ENCODE measurements at regions not wholly inside any gene's neighbourhood (a gene's known extent, or its start where the extent isn't known, plus 50 kb on each side); places are given as distances from the start of the nearest gene placed in this dataset.

DNA sequence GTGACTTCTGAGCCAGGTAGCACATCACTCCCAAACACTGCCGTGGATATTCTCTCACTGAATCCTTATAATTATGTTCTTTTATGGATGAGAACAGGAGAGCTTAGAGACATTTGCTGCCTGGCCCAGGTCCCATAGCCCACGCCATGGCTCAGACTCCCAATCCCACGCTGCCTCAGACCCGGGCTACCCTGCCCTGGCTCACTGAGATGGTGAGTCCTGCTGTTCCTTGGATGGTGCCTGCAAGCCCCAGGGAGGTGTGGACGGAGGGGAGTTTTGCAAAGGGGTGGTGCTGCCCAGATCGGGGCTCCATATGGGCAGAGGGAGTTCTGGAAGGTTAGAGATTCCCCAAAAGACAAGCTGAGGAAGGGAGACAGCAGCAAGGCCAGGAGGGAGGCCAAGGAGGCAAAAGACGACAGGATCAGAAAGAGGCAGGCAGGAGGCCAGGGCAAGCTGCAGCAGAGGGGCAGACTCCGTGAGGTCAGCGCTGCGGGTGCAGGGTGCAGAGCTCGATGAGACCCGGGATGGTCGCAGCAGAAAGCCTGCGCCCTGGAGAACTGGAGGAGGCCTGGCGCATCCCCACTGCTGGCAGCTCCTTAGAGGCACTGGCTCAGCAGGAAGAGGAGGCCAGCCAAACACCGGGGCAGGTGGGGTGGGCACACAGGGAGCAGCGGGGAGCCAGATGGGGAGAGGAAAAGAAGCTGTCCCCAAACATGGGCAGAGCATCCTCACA, 95.7 kb upstream of the ALDH1A3 start:
- no peak for FAIRE-seq
- no peak for TF ChIP-seq POLR2A (IDR thresholded peaks at IDR 0.05; ENCODE audit: low read depth, low read length)
- no peak for DNase-seq (ENCODE audit: insufficient read length, low spot score)

DNA sequence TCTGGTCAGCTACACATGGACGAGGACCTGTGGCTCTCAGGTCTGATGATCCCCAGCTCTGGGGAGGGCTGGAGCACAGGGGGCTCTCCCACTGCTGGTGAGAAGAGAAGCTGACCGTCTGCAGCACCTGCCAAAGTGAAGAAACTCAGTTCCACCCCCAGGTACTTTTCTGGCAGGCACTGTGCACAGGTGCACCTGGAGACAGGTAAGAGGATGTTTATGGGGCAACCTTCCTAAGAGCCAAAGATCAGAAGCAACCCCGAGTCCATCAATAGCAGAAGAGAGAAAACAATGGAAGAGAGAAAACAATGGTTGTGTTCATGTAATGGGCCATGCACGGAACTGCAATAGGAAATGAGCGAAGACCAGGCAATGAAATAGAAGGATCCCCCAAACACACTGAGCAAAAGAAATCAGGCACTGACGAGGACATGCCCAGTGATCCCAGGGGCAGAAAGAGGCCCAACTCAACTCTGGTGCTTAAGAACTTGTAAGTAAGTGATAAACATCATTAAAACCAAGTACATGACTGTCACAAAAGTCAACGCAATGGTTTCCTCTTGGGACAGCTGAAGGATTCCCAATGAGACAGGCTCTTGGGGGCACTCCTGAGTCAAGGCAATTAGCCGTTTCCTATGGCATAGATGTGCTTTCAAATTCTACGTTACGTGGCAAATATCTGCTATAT, 95.0 kb upstream of the ALDH1A3 start:
- FAIRE-seq (no peak), DNase-seq (ENCODE audit: insufficient read length, low spot score) (no peak)
- no peak for TF ChIP-seq POLR2A (IDR thresholded peaks at IDR 0.05; ENCODE audit: low read depth, low read length)

DNA sequence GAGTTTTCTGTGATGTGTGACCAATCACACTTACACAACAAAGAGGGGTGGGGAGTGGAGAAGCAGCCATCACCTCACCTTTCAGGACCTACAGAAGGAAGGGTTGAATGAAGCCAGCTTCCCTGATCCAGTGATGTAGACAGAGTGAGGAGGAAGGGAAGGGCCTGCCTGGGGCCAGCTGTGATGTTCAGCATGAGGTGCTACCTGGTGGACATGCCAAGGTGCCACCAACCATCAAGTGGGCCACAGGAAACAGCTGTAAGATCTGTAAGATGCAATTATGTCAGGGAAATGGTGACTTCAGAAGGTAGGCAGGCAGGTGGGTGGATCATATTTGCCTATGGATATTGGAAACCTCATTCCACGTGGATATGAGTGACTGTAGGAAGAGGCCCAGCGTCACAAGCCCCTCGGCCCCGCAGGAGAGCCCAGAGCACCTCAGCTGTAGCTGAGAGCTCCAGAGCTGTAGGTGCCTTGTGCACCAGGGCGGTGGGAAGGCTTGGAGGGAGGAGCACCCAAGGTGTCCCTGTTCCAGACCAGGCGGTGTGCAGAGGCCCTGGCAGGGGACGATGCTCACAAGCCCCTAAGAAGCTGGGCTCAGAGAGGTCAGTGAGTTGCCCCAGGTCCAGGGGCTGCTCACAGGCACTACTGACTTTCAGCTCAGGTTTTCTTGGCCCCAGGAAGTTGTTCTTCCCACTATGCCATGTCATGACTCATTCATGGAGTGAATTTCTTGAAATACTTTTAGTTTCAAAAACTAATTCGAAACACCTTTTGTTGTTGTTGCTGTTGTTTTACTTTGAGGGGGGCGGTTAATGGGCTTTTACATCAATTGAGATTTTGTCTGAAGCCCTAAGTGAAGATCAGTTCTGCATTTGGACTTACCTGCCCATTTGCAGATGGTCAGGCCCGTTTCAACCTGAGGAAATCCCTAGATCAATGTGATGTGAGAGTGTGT, 94.2 kb upstream of the ALDH1A3 start:
- FAIRE-seq (no peak), DNase-seq (ENCODE audit: insufficient read length, low spot score) (no peak)
- TF ChIP-seq POLR2A (IDR thresholded peaks at IDR 0.05; ENCODE audit: low read depth, low read length): no peak

DNA sequence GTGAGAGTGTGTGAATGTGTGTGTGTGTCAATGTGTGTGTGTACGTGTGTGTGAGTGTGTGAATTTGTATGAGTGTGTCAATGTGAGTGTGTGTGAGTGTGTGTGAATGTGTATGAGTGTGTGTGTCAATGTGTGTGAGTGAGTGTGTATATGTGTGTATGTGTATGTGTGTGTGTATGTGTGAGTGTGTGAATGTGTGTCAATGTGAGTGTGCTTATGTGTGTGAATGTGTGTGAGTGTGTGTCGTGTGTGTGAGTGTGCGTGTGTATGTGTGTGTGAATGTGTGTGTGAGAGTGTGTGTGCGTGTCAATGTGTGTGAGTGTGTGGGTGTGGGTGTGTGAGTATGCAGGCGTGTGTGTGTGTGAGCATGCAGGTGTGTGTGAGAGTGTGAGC, 93.5 kb upstream of the ALDH1A3 start:
- FAIRE-seq (no peak), DNase-seq (ENCODE audit: insufficient read length, low spot score) (no peak)
- no peak for TF ChIP-seq POLR2A (IDR thresholded peaks at IDR 0.05; ENCODE audit: low read depth, low read length)

DNA sequence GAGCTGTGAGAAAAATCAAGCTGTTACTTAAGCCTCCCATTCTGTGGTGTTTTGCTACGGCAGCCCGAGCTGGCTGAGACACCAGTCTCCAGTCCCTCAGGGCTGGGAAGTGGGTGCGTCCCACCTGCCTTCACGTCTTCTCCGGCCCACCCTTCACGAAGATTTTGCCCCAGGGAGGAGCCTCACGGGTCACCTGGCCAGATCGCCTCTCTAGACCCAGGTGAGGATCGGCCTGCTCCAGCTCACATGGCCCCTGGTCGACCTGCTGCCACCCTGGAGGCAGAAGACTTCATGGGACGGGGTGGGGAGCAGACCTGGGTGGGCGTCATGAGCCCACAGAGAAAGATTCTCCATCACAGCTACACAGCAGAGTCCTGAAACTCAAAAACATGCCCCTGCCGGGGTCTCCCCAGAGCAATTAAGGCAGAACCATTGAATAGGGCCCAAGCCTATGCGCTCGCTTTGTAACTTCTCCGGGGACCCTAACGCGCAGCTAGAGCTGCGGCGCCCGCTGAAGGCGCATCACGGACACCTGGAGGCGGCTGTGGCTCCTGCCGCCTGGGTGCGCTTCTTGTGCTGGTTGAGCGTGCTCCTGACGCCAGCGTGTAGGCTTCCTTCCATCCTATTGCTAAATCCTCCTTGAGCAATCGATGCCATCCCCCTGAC, 92.6 kb upstream of the ALDH1A3 start:
- no peak for FAIRE-seq

DNA sequence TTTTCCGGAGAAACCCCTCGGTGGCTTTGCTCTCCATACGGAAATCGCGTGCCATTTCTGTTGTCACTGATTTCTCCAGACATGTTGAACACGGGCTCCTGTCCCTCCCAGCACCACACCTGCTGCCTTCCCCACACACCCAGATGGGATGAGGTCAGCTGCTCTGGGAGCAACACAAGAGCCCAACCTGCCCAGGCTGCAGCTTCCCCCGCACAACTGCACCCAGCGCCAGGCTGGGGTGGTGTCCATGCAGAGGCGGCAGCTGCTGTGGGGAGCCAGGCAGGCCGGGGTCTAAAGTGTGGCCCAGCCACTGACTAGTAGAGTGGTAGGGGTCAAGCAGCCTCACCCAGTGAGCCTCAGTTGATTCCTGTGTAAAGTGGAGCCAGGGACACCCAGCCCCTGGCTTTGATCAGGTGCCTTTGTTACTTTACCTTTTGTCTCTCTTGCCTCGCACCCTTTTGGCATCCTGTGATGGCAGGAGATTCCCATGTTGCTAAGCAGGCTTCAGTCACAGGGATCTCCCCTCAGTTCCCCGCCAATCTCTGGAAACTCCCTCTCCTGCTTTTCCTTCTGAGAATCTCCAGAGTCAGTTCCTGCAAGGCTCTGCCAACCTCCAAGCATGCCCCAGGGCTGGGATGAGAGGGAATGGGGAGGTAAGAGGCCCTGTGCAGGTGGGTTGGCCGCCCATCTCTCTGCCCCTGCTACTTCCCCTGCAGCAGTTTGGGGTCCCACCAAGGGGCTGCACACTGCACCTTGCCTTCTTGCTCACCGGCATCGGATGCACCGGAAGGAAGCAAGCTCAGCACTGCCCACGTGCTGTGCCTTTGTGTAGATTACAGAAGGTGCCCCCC, 91.8 kb upstream of the ALDH1A3 start:
- TF ChIP-seq POLR2A (IDR thresholded peaks at IDR 0.05; ENCODE audit: low read depth, low read length): no peak
- no peak for FAIRE-seq
- DNase-seq (ENCODE audit: insufficient read length, low spot score): no peak

More for the DNA sequence above, 92.6 kb upstream of the ALDH1A3 start:
- TF ChIP-seq POLR2A (IDR thresholded peaks at IDR 0.05; ENCODE audit: low read depth, low read length): no peak
- DNase-seq (ENCODE audit: insufficient read length, low spot score): no peak

DNA sequence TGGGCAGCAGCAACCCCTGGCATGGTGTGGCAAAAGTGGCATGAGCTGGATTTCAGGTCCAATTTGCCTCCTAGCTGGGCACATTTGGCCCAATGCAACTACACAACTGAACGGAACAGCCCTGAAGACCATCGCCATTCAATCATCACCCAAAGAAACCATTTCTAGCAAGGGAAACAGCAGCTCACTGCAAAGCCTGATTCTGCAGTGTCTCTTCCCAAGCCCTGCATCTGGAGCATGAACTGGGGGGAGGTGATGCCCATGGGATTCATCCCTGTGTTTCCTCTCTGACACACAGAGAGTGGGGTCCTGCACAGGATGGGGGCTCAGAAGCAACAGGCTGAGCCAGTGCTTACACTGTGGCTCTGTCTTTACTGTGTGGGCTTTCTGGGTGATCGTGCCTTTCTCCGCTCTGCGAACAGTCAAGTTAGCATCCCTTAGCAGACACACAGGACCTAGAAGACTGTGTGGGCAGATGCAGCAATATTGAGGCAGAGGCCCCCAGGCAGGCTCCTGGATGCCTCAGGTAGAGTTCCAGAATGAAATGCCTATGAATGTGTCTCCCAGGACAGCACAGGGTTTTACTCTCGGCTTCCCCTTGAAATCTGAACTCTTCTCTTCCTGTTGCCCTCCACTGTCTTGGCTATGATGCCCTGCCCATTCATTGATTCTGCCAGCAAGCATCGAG, 91.1 kb upstream of the ALDH1A3 start:
- DNase-seq (ENCODE audit: insufficient read length, low spot score) (no peak), FAIRE-seq (no peak)
- TF ChIP-seq POLR2A (IDR thresholded peaks at IDR 0.05; ENCODE audit: low read depth, low read length): no peak

DNA sequence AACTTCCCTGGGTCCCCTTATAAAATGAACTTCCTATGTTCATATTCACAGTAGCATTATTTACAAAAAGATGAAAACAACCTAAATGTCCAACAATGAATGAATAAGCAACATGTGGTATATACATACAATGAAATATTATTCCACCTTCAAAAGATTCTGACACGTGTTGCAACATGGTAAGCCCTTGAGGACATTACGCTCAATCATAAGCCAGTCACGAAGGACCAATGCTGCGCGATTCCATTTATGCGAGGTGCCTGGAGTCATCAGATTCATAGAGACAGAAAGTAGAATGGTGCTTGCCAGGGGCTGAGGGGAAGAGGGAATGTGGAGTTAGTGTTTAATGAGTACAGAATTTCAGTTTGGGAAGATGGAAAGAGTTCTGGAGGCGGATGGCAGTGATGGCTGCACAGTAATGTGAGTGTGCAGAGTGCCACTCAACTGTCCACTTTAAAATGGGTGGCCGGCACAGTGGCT, 88.8 kb upstream of the ALDH1A3 start:
- FAIRE-seq (no peak), DNase-seq (ENCODE audit: insufficient read length, low spot score) (no peak)
- no peak for TF ChIP-seq POLR2A (IDR thresholded peaks at IDR 0.05; ENCODE audit: low read depth, low read length)

DNA sequence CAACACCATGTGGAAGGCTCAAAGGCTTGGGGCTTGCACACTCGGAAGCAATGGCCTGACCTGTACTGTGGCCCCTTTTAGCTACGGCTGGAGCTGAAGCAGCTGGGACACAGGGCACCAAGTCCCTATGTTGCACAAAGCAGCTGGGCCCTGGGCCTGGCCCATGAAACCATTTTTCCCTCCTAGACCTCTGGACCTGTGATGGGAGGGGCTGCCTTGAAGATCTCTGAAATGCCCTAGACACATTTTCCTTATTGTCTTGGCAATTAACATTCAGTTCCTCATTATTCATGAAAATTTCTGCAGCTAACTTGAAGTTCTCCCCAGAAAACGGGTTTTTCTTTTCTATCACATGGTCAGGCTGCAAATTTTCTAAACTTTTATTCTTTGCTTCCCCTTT, 85.6 kb upstream of the ALDH1A3 start:
- no peak for DNase-seq (ENCODE audit: insufficient read length, low spot score)
- no peak for TF ChIP-seq POLR2A (IDR thresholded peaks at IDR 0.05; ENCODE audit: low read depth, low read length)
- FAIRE-seq: no peak

DNA sequence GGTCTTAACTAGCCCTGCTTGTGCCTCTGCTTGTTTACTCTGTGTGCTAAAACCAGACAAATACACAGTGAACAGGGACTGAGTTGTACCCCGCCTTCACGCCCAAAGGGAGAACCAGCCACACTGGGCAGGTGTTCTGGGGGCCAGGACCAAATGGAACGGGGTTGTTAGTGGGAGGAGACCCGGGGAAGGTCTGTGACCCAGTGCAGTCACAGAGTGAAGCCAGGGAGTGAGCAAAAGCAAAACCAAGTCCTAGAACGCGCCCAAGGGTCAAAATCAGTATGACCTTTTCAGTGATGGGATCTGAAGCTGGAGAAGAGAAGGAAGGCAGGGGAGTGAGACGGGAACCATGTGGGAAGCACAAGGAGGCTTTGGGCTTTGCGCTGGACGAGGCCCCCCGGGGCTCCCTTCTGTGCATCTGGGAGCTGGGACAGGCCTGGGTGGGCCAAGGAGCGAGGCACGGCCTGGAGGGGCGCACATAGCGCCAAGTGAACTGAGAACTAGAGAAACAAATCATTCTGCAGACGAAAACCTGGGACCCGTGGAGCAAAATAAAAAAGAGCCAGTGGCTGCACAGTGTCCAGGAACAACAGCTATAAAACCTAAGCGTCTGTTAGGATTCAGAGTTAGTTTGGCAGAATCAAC, 78.3 kb upstream of the ALDH1A3 start:
- no peak for FAIRE-seq
- no peak for TF ChIP-seq POLR2A (IDR thresholded peaks at IDR 0.05; ENCODE audit: low read depth, low read length)

DNA sequence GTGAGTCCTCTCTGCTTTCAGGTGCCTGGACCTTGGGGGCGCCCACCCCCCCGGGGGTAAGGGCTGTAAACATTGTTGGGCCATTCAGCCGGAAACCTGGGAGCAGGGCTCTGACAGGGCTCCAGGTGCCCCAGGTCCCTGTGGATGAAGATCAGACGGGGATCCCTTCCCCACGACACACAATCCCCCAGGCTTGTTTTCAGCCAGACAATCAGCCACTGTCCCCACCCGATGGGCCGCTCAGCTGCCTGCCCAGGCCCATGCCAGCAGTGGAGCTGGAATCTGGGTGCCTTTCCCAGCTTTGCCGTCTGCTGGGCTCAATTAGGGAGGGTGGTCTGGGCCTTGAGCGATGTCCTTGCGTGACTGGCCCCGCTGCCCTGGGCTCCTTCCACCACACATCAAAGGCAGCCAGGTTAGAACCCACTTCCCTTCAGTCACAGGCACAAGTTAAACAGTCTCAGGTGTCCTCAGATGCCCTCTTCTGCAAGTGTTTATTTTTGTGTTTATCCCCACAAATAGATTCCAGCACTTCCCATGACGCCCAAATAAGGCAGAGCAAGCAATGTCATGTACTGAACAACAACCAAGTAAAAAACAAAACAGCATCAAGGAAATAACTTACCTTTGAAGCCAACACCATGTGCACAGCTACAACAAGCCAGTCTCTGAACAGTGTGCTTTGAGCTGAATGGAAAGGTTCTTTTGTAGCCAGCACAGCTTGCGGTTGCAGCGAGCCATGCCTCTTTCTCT, 77.0 kb upstream of the ALDH1A3 start:
- TF ChIP-seq POLR2A (IDR thresholded peaks at IDR 0.05; ENCODE audit: low read depth, low read length): no peak
- FAIRE-seq (no peak), DNase-seq (ENCODE audit: insufficient read length, low spot score) (no peak)

More for the DNA sequence above, 78.3 kb upstream of the ALDH1A3 start:
- DNase-seq (ENCODE audit: insufficient read length, low spot score): no peak
